GM23338 (cell line): ENCODE measurements at regions not wholly inside any gene's neighbourhood (a gene's known extent, or its start where the extent isn't known, plus 50 kb on each side); places are given as distances from the start of the nearest gene placed in this dataset.

ENCODE experiments used
- ATAC-seq: fragments of 200-7000 bp; cut with Tn5 transposase; 3 replicates; pipeline ENCODE4 v1.9.1; 2020
- DNase-seq: peaks from one replicate; pipeline ENCODE4 v3.0.0-alpha.2; 2015; ENCODE audit warnings: low spot score
- H2AFZ ChIP-seq: fragments of 200-600 bp; sonication (generic); 2 replicates; pipeline ENCODE4 v1.8.0; 2016; ENCODE audit warnings: antibody characterized with exemption, mild to moderate bottlenecking, moderate library complexity
- H3F3A ChIP-seq: fragments of 200-600 bp; sonication (generic); replicated peaks from 2 replicates; pipeline ENCODE4 v1.8.0; 2017; ENCODE audit warnings: antibody characterized with exemption, mixed run types, low read depth
- H3K27ac ChIP-seq: fragments of 200-600 bp; sonication (generic); 2 replicates; pipeline ENCODE4 v1.6.1; 2016; ENCODE audit warnings: low read depth
- H3K27me3 ChIP-seq: fragments of 200-600 bp; sonication (generic); 2 replicates; pipeline ENCODE4 v1.8.0; 2016; ENCODE audit warnings: mild to moderate bottlenecking, mixed run types, moderate library complexity; ENCODE audit not compliant: insufficient read depth
- H3K36me3 ChIP-seq: fragments of 200-600 bp; sonication (generic); 2 replicates; pipeline ENCODE4 v1.8.0; 2016; ENCODE audit warnings: mild to moderate bottlenecking; ENCODE audit not compliant: insufficient read depth
- H3K4me1 ChIP-seq: fragments of 200-600 bp; sonication (generic); 2 replicates; pipeline ENCODE4 v1.8.0; 2016; ENCODE audit warnings: mild to moderate bottlenecking, moderate library complexity; ENCODE audit not compliant: insufficient read depth
- H3K4me2 ChIP-seq: fragments of 200-600 bp; sonication (generic); 2 replicates; pipeline ENCODE4 v1.7.1; 2017; ENCODE audit warnings: mixed run types
- H3K4me3 ChIP-seq: fragments of 200-600 bp; sonication (generic); 2 replicates; pipeline ENCODE4 v1.6.1; 2016; ENCODE audit warnings: mixed run types
- H3K79me2 ChIP-seq: fragments of 200-600 bp; sonication (generic); replicated peaks from 2 replicates; pipeline ENCODE4 v1.8.0; 2017; ENCODE audit warnings: mild to moderate bottlenecking; ENCODE audit not compliant: insufficient read depth
- H3K9me2 ChIP-seq: fragments of 200-600 bp; sonication (generic); 2 replicates; pipeline ENCODE4 v1.8.0; 2017; ENCODE audit not compliant: insufficient read depth
- H4K20me1 ChIP-seq: fragments of 200-600 bp; sonication (generic); replicated peaks from 2 replicates; pipeline ENCODE4 v1.8.0; 2017; ENCODE audit warnings: mild to moderate bottlenecking; ENCODE audit not compliant: insufficient read depth
- H3K27ac Mint-ChIP-seq: 2 replicates; pipeline ENCODE4 v1.8.0; 2020; ENCODE audit warnings: inconsistent platforms, mild to moderate bottlenecking, moderate library complexity, mixed read lengths
- H3K27me3 Mint-ChIP-seq: 3 replicates; pipeline ENCODE4 v1.8.0; 2022; ENCODE audit warnings: low read depth, mild to moderate bottlenecking, moderate library complexity, mixed read lengths, inconsistent platforms; ENCODE audit not compliant: insufficient read depth, poor library complexity
- H3K36me3 Mint-ChIP-seq: 3 replicates; pipeline ENCODE4 v1.8.0; 2021; ENCODE audit warnings: low read depth, mild to moderate bottlenecking, inconsistent platforms, moderate library complexity, mixed read lengths
- H3K4me1 Mint-ChIP-seq: 3 replicates; pipeline ENCODE4 v1.8.0; 2020; ENCODE audit warnings: mild to moderate bottlenecking, inconsistent platforms, mixed read lengths
- H3K4me3 Mint-ChIP-seq: 3 replicates; pipeline ENCODE4 v1.8.0; 2021; ENCODE audit warnings: moderate library complexity, mild to moderate bottlenecking, inconsistent platforms, mixed read lengths
- H3K9me3 Mint-ChIP-seq: 3 replicates; pipeline ENCODE4 v1.8.0; 2020; ENCODE audit warnings: moderate library complexity, mild to moderate bottlenecking, inconsistent platforms, mixed read lengths
- CREB1 ChIP-seq: fragments of 250-450 bp; sonication (Bioruptor Pico); IDR thresholded peaks from 2 replicates; pipeline ENCODE4 v1.5.0; 2020; ENCODE audit warnings: low read depth, mild to moderate bottlenecking, moderate library complexity
- CTCF ChIP-seq, 2 experiments: fragments of 200-600 bp in 1 of 2; sonication (generic) in 1 of 2; conservative IDR thresholded peaks; 2 replicates each; pipeline versions ENCODE4 v1.5.1 to v1.6.1; 2016 to 2017; ENCODE audit warnings: antibody characterized with exemption in 2 of 2, low read depth in 2 of 2, mild to moderate bottlenecking in 2 of 2, moderate library complexity in 1 of 2
- ETS1 ChIP-seq: IDR thresholded peaks from 2 replicates; pipeline ENCODE4 v1.6.1; 2016; ENCODE audit warnings: antibody characterized with exemption
- EZH2 ChIP-seq: fragments of 200-600 bp; sonication (generic); IDR thresholded peaks from one replicate; pipeline ENCODE4 v1.8.0; 2017; ENCODE audit warnings: antibody characterized with exemption, mild to moderate bottlenecking, low read depth; ENCODE audit not compliant: unreplicated experiment
- EZH2phosphoT487 ChIP-seq: fragments of 200-600 bp; sonication (generic); IDR thresholded peaks from one replicate; pipeline ENCODE4 v1.8.1; 2018; ENCODE audit warnings: antibody characterized with exemption; ENCODE audit not compliant: unreplicated experiment
- JUNB ChIP-seq: IDR thresholded peaks from one replicate; pipeline ENCODE4 v1.6.1; 2016; ENCODE audit warnings: antibody characterized with exemption; ENCODE audit not compliant: unreplicated experiment
- NANOG ChIP-seq: IDR thresholded peaks from 2 replicates; pipeline ENCODE4 v1.6.1; 2016; ENCODE audit warnings: antibody characterized with exemption, borderline replicate concordance
- POLR2AphosphoS5 ChIP-seq: IDR thresholded peaks from 2 replicates; pipeline ENCODE4 v1.6.1; 2016; ENCODE audit warnings: antibody characterized with exemption, low read depth
- REST ChIP-seq: IDR thresholded peaks from one replicate; pipeline ENCODE4 v1.6.1; 2018; ENCODE audit warnings: antibody characterized with exemption; ENCODE audit not compliant: unreplicated experiment
- STAT1 ChIP-seq: IDR thresholded peaks from one replicate; pipeline ENCODE4 v1.6.1; 2016; ENCODE audit warnings: antibody characterized with exemption; ENCODE audit not compliant: unreplicated experiment
- ZNF114 ChIP-seq: fragments of 250-450 bp; sonication (Bioruptor Pico); IDR thresholded peaks from 2 replicates; pipeline ENCODE4 v1.5.0; 2020; ENCODE audit warnings: mild to moderate bottlenecking, moderate library complexity
- ZNF331 ChIP-seq: fragments of 250-450 bp; sonication (Bioruptor Pico); IDR thresholded peaks from 2 replicates; pipeline ENCODE4 v1.5.0; 2020; ENCODE audit warnings: low read depth, mild to moderate bottlenecking, moderate library complexity
- ZNF462 ChIP-seq: fragments of 250-450 bp; sonication (Bioruptor Pico); IDR thresholded peaks from 2 replicates; pipeline ENCODE4 v1.5.0; 2020; ENCODE audit warnings: mild to moderate bottlenecking, moderate library complexity

GRCh38 chr9:84615544-84615943, 54.0 kb upstream of the NTRK2 start:
- no peak overlapping the region for H3K27ac Mint-ChIP-seq

More at GRCh38 chr9:84615544-84615943, 54.0 kb upstream of the NTRK2 start:
- Histone ChIP-seq H2AFZ (peak overlapping the region; percentile 87; the same call in 1 of the 2 replicates), H3K4me2 (no peak overlapping the region), H3K4me3 (no peak overlapping the region), H3K36me3 (no peaks in the 10 kb centered on the region), H3F3A (no peaks in the 10 kb centered on the region), H3K4me1 (peaks cover 9% of the 10 kb centered on the region), H3K9me2 (no peaks in the 10 kb centered on the region), H3K27me3 (no peaks in the 10 kb centered on the region), H3K79me2 (no peaks in the 10 kb centered on the region), H3K27ac (no peak overlapping the region), H4K20me1 (no peaks in the 10 kb centered on the region)
- H3K9me3 Mint-ChIP-seq = no peaks in the 10 kb centered on the region; the same call in 2 of the 3 replicates
- ATAC-seq = peak; percentile 54
- no peaks in the 10 kb centered on the region for H3K27me3 Mint-ChIP-seq
- no peak overlapping the region for H3K4me3 Mint-ChIP-seq
- peaks cover 3% of the 10 kb centered on the region; the same call in 1 of the 3 replicates for H3K36me3 Mint-ChIP-seq
- H3K4me1 Mint-ChIP-seq = peaks cover 13% of the 10 kb centered on the region; the same call in 2 of the 3 replicates
- TF ChIP-seq ZNF462 (CRISPR knock-in tag) (no peak), STAT1 (no peak), JUNB (no peak), EZH2 (no peak), POLR2AphosphoS5 (no peak), ETS1 (no peak), ZNF114 (CRISPR knock-in tag) (no peak), CREB1 (CRISPR knock-in tag) (no peak), CTCF (conservative IDR thresholded peaks at IDR 0.05; ENCODE audit: low read depth in 2 of 2) (no peak), EZH2phosphoT487 (no peak), NANOG (no peak), REST (no peak), ZNF331 (no peak)
- peak; percentile 1 for DNase-seq
